GM23338 (cell line): ENCODE measurements at regions not wholly inside any gene's neighbourhood (a gene's known extent, or its start where the extent isn't known, plus 50 kb on each side); places are given as distances from the start of the nearest gene placed in this dataset.

Source experiments
- ATAC-seq: fragments of 200-7000 bp; cut with Tn5 transposase; 3 replicates; pipeline ENCODE4 v1.9.1; 2020
- DNase-seq: peaks from one replicate; pipeline ENCODE4 v3.0.0-alpha.2; 2015; ENCODE audit warnings: low spot score
- H2AFZ ChIP-seq: fragments of 200-600 bp; sonication (generic); 2 replicates; pipeline ENCODE4 v1.8.0; 2016; ENCODE audit warnings: antibody characterized with exemption, mild to moderate bottlenecking, moderate library complexity
- H3F3A ChIP-seq: fragments of 200-600 bp; sonication (generic); replicated peaks from 2 replicates; pipeline ENCODE4 v1.8.0; 2017; ENCODE audit warnings: antibody characterized with exemption, mixed run types, low read depth
- H3K27ac ChIP-seq: fragments of 200-600 bp; sonication (generic); 2 replicates; pipeline ENCODE4 v1.6.1; 2016; ENCODE audit warnings: low read depth
- H3K27me3 ChIP-seq: fragments of 200-600 bp; sonication (generic); 2 replicates; pipeline ENCODE4 v1.8.0; 2016; ENCODE audit warnings: mild to moderate bottlenecking, mixed run types, moderate library complexity; ENCODE audit not compliant: insufficient read depth
- H3K36me3 ChIP-seq: fragments of 200-600 bp; sonication (generic); 2 replicates; pipeline ENCODE4 v1.8.0; 2016; ENCODE audit warnings: mild to moderate bottlenecking; ENCODE audit not compliant: insufficient read depth
- H3K4me1 ChIP-seq: fragments of 200-600 bp; sonication (generic); 2 replicates; pipeline ENCODE4 v1.8.0; 2016; ENCODE audit warnings: mild to moderate bottlenecking, moderate library complexity; ENCODE audit not compliant: insufficient read depth
- H3K4me2 ChIP-seq: fragments of 200-600 bp; sonication (generic); 2 replicates; pipeline ENCODE4 v1.7.1; 2017; ENCODE audit warnings: mixed run types
- H3K4me3 ChIP-seq: fragments of 200-600 bp; sonication (generic); 2 replicates; pipeline ENCODE4 v1.6.1; 2016; ENCODE audit warnings: mixed run types
- H3K79me2 ChIP-seq: fragments of 200-600 bp; sonication (generic); replicated peaks from 2 replicates; pipeline ENCODE4 v1.8.0; 2017; ENCODE audit warnings: mild to moderate bottlenecking; ENCODE audit not compliant: insufficient read depth
- H3K9me2 ChIP-seq: fragments of 200-600 bp; sonication (generic); 2 replicates; pipeline ENCODE4 v1.8.0; 2017; ENCODE audit not compliant: insufficient read depth
- H4K20me1 ChIP-seq: fragments of 200-600 bp; sonication (generic); replicated peaks from 2 replicates; pipeline ENCODE4 v1.8.0; 2017; ENCODE audit warnings: mild to moderate bottlenecking; ENCODE audit not compliant: insufficient read depth
- H3K27ac Mint-ChIP-seq: 2 replicates; pipeline ENCODE4 v1.8.0; 2020; ENCODE audit warnings: inconsistent platforms, mild to moderate bottlenecking, moderate library complexity, mixed read lengths
- H3K27me3 Mint-ChIP-seq: 3 replicates; pipeline ENCODE4 v1.8.0; 2022; ENCODE audit warnings: low read depth, mild to moderate bottlenecking, moderate library complexity, mixed read lengths, inconsistent platforms; ENCODE audit not compliant: insufficient read depth, poor library complexity
- H3K36me3 Mint-ChIP-seq: 3 replicates; pipeline ENCODE4 v1.8.0; 2021; ENCODE audit warnings: low read depth, mild to moderate bottlenecking, inconsistent platforms, moderate library complexity, mixed read lengths
- H3K4me1 Mint-ChIP-seq: 3 replicates; pipeline ENCODE4 v1.8.0; 2020; ENCODE audit warnings: mild to moderate bottlenecking, inconsistent platforms, mixed read lengths
- H3K4me3 Mint-ChIP-seq: 3 replicates; pipeline ENCODE4 v1.8.0; 2021; ENCODE audit warnings: moderate library complexity, mild to moderate bottlenecking, inconsistent platforms, mixed read lengths
- H3K9me3 Mint-ChIP-seq: 3 replicates; pipeline ENCODE4 v1.8.0; 2020; ENCODE audit warnings: moderate library complexity, mild to moderate bottlenecking, inconsistent platforms, mixed read lengths
- CREB1 ChIP-seq: fragments of 250-450 bp; sonication (Bioruptor Pico); IDR thresholded peaks from 2 replicates; pipeline ENCODE4 v1.5.0; 2020; ENCODE audit warnings: low read depth, mild to moderate bottlenecking, moderate library complexity
- EZH2 ChIP-seq: fragments of 200-600 bp; sonication (generic); IDR thresholded peaks from one replicate; pipeline ENCODE4 v1.8.0; 2017; ENCODE audit warnings: antibody characterized with exemption, mild to moderate bottlenecking, low read depth; ENCODE audit not compliant: unreplicated experiment
- EZH2phosphoT487 ChIP-seq: fragments of 200-600 bp; sonication (generic); IDR thresholded peaks from one replicate; pipeline ENCODE4 v1.8.1; 2018; ENCODE audit warnings: antibody characterized with exemption; ENCODE audit not compliant: unreplicated experiment
- JUNB ChIP-seq: IDR thresholded peaks from one replicate; pipeline ENCODE4 v1.6.1; 2016; ENCODE audit warnings: antibody characterized with exemption; ENCODE audit not compliant: unreplicated experiment
- NANOG ChIP-seq: IDR thresholded peaks from 2 replicates; pipeline ENCODE4 v1.6.1; 2016; ENCODE audit warnings: antibody characterized with exemption, borderline replicate concordance
- POLR2AphosphoS5 ChIP-seq: IDR thresholded peaks from 2 replicates; pipeline ENCODE4 v1.6.1; 2016; ENCODE audit warnings: antibody characterized with exemption, low read depth
- STAT1 ChIP-seq: IDR thresholded peaks from one replicate; pipeline ENCODE4 v1.6.1; 2016; ENCODE audit warnings: antibody characterized with exemption; ENCODE audit not compliant: unreplicated experiment
- ZNF114 ChIP-seq: fragments of 250-450 bp; sonication (Bioruptor Pico); IDR thresholded peaks from 2 replicates; pipeline ENCODE4 v1.5.0; 2020; ENCODE audit warnings: mild to moderate bottlenecking, moderate library complexity
- ZNF331 ChIP-seq: fragments of 250-450 bp; sonication (Bioruptor Pico); IDR thresholded peaks from 2 replicates; pipeline ENCODE4 v1.5.0; 2020; ENCODE audit warnings: low read depth, mild to moderate bottlenecking, moderate library complexity
- TF ChIP-seq, protein P1 (sequence below): IDR thresholded peaks from one replicate; pipeline ENCODE4 v1.6.1; 2018; ENCODE audit warnings: antibody characterized with exemption; ENCODE audit not compliant: unreplicated experiment
- TF ChIP-seq, protein P2 (sequence below): IDR thresholded peaks from 2 replicates; pipeline ENCODE4 v1.6.1; 2016; ENCODE audit warnings: antibody characterized with exemption
- TF ChIP-seq, protein P3 (sequence below), 2 experiments: fragments of 200-600 bp in 1 of 2; sonication (generic) in 1 of 2; conservative IDR thresholded peaks; 2 replicates each; pipeline versions ENCODE4 v1.5.1 to v1.6.1; 2016 to 2017; ENCODE audit warnings: antibody characterized with exemption in 2 of 2, low read depth in 2 of 2, mild to moderate bottlenecking in 2 of 2, moderate library complexity in 1 of 2
- TF ChIP-seq, protein P4 (sequence below): fragments of 250-450 bp; sonication (Bioruptor Pico); IDR thresholded peaks from 2 replicates; pipeline ENCODE4 v1.5.0; 2020; ENCODE audit warnings: mild to moderate bottlenecking, moderate library complexity

DNA sequence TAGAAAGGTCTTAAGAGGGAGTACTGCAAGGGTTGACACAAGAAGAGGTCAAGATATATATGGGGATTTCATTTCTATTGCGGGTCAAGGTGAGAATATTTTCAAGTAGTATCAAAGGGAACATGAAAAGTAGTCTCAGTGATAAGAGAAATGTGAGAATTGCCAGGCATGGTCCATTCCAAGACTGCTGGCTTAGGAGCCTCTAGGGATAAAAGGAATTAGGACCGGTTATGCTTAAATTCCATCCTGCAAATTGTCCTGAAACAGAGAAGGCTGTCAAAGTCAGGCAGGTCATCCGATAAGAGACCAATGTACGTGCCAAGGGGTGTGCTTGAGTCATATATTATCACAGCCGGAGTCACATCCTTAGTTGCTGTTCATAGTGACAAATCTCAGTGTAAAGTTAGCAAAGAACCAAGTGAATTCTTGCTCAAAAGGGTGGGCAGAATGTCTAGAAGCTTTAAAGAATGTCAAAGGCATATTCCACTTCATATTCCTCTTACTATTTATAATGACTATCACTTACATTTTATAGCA, 133.6 kb downstream of the CBLL2 start:
- Histone ChIP-seq H3K27me3 (no peaks in the 10 kb centered on the region), H2AFZ (no peak overlapping the region), H4K20me1 (no peaks in the 10 kb centered on the region), H3K4me1 (no peaks in the 10 kb centered on the region), H3K27ac (no peak overlapping the region), H3K36me3 (no peaks in the 10 kb centered on the region), H3F3A (no peaks in the 10 kb centered on the region), H3K79me2 (no peaks in the 10 kb centered on the region), H3K4me2 (no peak overlapping the region), H3K4me3 (no peak overlapping the region), H3K9me2 (no peaks in the 10 kb centered on the region)
- H3K9me3 Mint-ChIP-seq: no peaks in the 10 kb centered on the region
- no peak overlapping the region for H3K4me3 Mint-ChIP-seq
- no peak for ATAC-seq
- H3K27me3 Mint-ChIP-seq: no peaks in the 10 kb centered on the region
- no peaks in the 10 kb centered on the region for H3K36me3 Mint-ChIP-seq
- no peak for DNase-seq
- TF ChIP-seq, protein P1, sequence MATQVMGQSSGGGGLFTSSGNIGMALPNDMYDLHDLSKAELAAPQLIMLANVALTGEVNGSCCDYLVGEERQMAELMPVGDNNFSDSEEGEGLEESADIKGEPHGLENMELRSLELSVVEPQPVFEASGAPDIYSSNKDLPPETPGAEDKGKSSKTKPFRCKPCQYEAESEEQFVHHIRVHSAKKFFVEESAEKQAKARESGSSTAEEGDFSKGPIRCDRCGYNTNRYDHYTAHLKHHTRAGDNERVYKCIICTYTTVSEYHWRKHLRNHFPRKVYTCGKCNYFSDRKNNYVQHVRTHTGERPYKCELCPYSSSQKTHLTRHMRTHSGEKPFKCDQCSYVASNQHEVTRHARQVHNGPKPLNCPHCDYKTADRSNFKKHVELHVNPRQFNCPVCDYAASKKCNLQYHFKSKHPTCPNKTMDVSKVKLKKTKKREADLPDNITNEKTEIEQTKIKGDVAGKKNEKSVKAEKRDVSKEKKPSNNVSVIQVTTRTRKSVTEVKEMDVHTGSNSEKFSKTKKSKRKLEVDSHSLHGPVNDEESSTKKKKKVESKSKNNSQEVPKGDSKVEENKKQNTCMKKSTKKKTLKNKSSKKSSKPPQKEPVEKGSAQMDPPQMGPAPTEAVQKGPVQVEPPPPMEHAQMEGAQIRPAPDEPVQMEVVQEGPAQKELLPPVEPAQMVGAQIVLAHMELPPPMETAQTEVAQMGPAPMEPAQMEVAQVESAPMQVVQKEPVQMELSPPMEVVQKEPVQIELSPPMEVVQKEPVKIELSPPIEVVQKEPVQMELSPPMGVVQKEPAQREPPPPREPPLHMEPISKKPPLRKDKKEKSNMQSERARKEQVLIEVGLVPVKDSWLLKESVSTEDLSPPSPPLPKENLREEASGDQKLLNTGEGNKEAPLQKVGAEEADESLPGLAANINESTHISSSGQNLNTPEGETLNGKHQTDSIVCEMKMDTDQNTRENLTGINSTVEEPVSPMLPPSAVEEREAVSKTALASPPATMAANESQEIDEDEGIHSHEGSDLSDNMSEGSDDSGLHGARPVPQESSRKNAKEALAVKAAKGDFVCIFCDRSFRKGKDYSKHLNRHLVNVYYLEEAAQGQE: no peak
- no peak for TF ChIP-seq NANOG
- TF ChIP-seq EZH2phosphoT487: no peak
- TF ChIP-seq, protein P2, sequence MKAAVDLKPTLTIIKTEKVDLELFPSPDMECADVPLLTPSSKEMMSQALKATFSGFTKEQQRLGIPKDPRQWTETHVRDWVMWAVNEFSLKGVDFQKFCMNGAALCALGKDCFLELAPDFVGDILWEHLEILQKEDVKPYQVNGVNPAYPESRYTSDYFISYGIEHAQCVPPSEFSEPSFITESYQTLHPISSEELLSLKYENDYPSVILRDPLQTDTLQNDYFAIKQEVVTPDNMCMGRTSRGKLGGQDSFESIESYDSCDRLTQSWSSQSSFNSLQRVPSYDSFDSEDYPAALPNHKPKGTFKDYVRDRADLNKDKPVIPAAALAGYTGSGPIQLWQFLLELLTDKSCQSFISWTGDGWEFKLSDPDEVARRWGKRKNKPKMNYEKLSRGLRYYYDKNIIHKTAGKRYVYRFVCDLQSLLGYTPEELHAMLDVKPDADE: no peak
- TF ChIP-seq EZH2: no peak
- no peak for TF ChIP-seq ZNF114 (CRISPR knock-in tag)
- no peak for TF ChIP-seq ZNF331
- no peak for TF ChIP-seq CREB1 (CRISPR knock-in tag)
- TF ChIP-seq STAT1: no peak
- TF ChIP-seq, protein P3, sequence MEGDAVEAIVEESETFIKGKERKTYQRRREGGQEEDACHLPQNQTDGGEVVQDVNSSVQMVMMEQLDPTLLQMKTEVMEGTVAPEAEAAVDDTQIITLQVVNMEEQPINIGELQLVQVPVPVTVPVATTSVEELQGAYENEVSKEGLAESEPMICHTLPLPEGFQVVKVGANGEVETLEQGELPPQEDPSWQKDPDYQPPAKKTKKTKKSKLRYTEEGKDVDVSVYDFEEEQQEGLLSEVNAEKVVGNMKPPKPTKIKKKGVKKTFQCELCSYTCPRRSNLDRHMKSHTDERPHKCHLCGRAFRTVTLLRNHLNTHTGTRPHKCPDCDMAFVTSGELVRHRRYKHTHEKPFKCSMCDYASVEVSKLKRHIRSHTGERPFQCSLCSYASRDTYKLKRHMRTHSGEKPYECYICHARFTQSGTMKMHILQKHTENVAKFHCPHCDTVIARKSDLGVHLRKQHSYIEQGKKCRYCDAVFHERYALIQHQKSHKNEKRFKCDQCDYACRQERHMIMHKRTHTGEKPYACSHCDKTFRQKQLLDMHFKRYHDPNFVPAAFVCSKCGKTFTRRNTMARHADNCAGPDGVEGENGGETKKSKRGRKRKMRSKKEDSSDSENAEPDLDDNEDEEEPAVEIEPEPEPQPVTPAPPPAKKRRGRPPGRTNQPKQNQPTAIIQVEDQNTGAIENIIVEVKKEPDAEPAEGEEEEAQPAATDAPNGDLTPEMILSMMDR (conservative IDR thresholded peaks at IDR 0.05; ENCODE audit: low read depth in 2 of 2): no peak
- TF ChIP-seq, protein P4, sequence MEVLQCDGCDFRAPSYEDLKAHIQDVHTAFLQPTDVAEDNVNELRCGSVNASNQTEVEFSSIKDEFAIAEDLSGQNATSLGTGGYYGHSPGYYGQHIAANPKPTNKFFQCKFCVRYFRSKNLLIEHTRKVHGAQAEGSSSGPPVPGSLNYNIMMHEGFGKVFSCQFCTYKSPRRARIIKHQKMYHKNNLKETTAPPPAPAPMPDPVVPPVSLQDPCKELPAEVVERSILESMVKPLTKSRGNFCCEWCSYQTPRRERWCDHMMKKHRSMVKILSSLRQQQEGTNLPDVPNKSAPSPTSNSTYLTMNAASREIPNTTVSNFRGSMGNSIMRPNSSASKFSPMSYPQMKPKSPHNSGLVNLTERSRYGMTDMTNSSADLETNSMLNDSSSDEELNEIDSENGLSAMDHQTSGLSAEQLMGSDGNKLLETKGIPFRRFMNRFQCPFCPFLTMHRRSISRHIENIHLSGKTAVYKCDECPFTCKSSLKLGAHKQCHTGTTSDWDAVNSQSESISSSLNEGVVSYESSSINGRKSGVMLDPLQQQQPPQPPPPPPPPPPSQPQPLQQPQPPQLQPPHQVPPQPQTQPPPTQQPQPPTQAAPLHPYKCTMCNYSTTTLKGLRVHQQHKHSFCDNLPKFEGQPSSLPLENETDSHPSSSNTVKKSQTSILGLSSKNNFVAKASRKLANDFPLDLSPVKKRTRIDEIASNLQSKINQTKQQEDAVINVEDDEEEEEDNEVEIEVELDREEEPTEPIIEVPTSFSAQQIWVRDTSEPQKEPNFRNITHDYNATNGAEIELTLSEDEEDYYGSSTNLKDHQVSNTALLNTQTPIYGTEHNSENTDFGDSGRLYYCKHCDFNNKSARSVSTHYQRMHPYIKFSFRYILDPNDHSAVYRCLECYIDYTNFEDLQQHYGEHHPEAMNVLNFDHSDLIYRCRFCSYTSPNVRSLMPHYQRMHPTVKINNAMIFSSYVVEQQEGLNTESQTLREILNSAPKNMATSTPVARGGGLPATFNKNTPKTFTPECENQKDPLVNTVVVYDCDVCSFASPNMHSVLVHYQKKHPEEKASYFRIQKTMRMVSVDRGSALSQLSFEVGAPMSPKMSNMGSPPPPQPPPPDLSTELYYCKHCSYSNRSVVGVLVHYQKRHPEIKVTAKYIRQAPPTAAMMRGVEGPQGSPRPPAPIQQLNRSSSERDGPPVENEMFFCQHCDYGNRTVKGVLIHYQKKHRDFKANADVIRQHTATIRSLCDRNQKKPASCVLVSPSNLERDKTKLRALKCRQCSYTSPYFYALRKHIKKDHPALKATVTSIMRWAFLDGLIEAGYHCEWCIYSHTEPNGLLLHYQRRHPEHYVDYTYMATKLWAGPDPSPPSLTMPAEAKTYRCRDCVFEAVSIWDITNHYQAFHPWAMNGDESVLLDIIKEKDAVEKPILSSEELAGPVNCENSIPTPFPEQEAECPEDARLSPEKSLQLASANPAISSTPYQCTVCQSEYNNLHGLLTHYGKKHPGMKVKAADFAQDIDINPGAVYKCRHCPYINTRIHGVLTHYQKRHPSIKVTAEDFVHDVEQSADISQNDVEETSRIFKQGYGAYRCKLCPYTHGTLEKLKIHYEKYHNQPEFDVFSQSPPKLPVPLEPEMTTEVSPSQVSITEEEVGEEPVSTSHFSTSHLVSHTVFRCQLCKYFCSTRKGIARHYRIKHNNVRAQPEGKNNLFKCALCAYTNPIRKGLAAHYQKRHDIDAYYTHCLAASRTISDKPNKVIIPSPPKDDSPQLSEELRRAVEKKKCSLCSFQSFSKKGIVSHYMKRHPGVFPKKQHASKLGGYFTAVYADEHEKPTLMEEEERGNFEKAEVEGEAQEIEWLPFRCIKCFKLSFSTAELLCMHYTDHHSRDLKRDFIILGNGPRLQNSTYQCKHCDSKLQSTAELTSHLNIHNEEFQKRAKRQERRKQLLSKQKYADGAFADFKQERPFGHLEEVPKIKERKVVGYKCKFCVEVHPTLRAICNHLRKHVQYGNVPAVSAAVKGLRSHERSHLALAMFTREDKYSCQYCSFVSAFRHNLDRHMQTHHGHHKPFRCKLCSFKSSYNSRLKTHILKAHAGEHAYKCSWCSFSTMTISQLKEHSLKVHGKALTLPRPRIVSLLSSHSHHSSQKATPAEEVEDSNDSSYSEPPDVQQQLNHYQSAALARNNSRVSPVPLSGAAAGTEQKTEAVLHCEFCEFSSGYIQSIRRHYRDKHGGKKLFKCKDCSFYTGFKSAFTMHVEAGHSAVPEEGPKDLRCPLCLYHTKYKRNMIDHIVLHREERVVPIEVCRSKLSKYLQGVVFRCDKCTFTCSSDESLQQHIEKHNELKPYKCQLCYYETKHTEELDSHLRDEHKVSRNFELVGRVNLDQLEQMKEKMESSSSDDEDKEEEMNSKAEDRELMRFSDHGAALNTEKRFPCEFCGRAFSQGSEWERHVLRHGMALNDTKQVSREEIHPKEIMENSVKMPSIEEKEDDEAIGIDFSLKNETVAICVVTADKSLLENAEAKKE (CRISPR knock-in tag): no peak
- no peak for TF ChIP-seq JUNB
- no peak for TF ChIP-seq POLR2AphosphoS5
- H3K27ac Mint-ChIP-seq: no peak overlapping the region
- no peaks in the 10 kb centered on the region for H3K4me1 Mint-ChIP-seq
